GM18909 (cell line): ENCODE measurements at regions not wholly inside any gene's neighbourhood (a gene's known extent, or its start where the extent isn't known, plus 50 kb on each side); places are given as distances from the start of the nearest gene placed in this dataset.
A peak's percentile ranks its signal among the peaks of the same experiment; 100 is the strongest.

Experiments
- ATAC-seq: cut with Tn5 transposase; IDR thresholded peaks from one replicate; pipeline ENCODE4 v1.9.1; 2021; ENCODE audit warnings: mild to moderate bottlenecking; ENCODE audit not compliant: unreplicated experiment, poor library complexity

DNA sequence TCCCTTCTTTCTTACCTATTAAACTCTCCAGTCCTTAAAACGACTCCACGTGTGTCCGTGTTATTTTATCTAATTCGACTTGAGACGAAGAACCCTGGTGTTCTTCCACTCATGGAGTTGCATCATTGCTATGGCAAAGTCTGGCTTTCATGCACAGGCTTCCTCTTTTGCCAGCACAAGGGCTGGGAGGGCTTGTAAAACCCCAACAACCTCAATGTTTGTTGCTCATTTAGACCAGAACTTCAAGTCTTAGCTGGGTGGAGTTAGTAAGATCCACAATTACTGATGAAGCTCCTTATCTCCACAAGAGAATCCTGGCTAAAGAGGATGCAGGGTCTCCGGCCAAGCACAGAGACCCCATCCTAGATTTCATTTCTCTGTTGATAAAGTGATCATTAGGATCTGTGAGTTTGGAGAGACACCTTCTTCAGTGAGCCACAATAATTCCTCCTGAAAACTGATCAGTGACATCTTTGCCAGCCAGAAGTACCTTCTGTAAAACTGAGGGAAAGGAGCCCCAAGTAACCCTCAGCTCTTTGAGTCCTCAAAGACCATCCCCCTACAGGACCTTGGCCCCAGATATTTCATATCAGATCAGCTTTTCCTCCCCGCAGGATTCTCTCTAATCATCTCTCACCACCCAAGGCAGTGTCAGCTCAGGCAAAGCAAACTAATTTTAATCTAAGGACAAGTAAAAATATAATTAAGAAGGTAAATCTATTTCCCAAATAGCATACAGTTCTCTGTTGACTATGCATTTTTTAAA lies 514.6 kb downstream of the FUT8 start:
- no peak for ATAC-seq

DNA sequence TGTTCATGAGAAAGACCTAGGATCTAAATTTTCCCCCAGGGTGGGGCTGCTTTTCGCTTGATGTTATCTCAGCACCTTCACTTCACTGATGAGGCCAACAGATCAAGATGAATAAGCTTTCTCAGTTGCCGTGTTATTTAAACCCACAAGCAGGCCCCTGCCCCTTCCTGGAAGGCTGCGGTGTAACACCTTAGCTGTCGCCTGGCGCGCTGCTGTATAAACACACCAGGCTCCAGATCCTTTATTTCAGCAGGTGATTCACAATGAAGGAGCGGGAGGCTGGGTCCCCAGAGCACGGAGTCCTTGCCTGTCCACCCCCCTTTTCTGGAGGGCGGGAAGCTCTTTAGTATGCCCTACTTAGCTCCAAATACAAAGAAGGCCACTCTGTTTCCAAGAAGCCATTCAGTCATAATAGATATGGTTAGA lies 515.4 kb downstream of the FUT8 start:
- no peak for ATAC-seq

DNA sequence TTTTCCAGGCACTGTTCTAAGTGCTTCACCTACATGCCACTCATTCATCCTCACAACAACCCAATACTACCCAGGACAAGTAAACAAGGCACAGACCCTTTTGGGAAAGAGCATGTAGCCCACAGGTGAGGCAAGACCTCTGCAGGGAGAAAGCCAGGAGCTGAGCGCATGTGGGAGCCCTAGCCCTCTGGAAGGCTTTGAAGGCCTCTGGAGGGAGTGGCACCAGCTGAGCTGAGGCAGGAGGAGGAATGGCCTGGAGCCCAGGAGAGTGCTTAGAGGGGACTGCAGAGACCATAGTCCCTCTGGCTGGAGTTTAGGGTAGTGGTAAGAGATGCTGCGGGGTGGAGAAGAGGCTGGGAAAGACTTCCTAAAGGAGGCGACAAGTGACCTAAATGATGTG lies 516.5 kb downstream of the FUT8 start:
- ATAC-seq: no peak

DNA sequence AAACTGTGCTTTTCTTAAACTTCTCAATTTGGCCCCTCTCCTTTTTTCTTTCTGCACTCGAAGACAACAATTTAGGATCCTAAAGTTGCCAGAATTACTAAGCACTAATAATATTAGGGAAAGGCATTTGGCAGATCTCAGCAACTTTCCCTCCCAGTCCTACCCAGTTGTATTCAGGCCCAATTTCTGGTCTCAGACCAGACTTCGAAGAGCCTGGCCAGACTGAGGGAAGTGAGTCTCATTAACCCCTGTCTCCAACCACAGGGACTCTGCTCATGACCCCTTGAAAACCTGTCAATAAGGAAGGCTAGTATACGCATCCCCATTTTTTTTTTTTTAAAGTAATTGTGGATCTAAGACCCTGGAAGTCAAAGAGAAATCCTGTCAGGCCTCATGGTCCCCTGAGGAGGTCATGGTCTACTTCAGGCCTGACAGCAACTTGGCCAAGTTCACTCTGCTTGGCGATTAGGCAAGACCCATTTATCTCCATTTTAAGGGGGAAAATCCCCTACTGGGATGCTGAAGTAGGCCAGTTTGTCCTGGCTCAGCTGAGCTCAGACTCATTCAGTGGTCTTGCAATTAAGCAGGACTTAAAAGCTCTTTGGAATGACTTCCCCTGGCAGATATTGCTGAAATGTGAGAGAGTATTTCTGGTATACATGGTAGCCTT lies 521.0 kb downstream of the FUT8 start:
- ATAC-seq: no peak

DNA sequence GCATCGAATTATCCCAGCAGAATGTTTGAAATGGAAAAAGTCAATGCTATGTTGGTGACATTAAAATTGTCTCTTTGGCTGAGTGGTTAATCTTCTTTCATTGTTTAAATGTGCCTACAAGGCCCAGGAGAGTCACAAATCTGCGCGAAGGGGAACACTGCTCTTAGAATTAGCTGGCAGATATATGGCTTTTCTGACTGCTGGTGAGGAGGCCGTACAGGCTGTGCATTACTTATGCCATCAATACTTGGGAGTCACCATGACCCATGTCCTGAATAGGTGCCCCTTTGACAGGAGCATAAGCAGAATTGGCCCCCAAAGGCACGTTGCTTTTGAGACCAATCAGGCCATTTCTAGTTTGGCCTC lies 521.5 kb downstream of the FUT8 start:
- no peak for ATAC-seq

DNA sequence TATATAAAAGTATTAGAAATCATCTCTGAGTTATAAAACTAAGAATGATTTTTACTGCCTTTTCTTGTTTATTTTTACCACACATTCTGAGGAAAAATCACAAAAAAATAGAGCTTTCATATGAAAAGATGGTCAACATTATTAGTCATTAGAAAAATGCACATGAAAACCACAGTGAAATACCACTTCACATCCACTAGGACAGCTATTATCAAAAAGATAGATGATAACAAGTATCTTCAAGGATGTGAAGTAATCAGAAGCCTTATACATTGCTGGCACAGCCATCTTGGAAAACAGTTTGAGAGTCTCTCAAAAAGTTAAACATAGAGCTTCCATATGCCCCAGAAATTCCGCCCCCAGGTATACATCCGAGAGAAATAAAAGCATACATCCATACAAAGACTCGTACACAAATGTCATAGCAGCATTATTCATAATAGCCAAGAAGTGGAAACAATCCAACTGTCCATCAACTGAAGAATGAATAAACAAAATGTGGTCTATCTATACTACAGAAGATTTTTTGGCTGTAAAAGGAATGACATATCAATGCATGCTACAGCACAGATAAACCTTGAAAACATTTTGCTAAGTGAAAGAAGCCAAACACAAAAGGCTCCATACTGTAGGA lies 523.9 kb downstream of the FUT8 start:
- no peak for ATAC-seq

DNA sequence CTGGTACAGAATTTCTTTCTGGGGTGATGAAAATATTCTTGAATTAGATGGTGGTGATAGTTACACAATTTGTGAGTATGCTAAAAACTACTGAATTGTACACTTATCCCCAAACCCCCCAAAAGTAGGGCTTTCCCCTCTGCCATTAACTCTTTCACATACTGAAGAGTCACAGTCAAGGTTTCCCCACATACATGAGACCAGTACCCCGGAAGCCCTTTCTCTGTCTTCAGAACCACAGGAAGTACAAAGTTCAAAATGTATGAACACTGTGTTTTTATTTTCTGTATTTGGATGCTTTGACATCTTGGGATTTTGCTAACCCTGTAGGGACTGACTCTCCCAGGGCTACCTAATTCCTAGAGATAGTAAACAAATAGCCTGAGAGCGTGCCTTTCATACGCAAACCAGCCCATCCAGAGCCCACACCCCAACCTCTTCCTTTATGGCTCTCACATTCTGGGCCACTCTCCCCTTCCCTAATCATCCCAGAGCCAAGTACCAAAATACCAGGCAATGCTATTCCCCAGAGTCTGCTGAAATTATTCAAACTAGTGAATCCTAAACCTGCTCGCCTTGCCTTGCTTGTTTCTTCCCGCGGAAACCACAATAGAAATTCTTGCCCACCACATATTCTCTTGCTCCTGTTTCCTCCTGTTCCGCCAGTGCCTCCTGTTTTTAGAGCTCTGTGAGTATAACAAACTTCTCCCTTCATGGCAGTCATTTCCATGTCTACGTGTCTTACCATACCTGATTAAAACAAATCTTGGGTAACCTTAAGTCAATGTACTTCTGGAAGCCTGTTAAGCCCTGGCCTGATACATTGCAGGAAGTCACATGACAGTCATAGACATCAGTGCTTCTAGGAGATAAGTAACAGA lies 524.8 kb downstream of the FUT8 start:
- ATAC-seq: no peak

DNA sequence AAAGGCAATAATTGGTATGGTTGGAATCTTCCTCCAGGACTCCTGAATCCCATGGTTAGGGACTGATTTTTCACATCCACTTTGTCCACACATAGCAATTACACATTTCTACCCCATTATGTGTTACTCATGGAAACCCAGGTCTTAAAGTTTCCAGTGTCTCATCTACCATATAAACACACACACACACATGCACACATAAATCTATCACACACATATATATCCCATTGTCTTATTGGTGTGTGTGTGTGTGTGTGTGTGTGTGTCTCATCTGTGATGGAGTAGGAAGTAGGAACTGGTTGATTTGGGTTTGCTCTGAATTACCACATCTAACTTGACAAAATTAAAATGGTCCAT lies 525.4 kb downstream of the FUT8 start:
- no peak for ATAC-seq

DNA sequence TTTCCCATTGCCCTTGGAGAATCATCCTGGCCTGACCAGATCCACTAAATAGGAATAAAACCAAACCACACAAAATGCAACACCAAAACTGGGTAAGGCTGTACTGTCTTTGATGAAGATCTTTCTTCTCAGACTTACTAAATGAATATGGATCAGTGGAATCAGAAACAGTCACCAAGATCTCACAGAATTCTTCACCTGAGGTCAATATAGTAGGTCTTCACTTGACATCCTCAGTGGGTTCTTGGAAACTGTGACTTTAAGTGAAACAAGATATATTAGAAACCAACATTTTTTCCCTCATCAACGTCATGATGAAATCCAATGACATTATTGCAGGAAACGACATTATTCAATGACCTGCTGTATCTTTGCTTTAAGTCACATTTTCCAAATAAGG lies 526.2 kb downstream of the FUT8 start:
- ATAC-seq: no peak

DNA sequence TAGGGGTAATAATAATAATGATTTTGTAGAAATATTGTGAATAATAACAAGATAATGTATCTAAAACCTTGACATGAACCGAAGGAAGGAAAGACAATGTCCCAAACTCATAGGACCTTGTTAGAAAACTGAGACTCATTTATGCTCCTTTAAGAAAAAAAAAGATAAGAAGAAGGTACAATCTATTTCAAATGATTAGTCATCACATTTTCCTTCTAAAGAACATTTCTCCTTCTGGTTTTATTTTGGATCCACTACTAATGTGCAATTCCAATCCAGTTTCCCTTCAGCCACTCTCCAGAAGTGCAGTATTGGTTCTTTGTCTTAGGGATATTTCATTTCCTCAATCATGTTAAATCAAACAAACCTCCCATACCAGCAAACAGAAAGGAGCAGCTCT lies 526.7 kb downstream of the FUT8 start:
- ATAC-seq: no peak

DNA sequence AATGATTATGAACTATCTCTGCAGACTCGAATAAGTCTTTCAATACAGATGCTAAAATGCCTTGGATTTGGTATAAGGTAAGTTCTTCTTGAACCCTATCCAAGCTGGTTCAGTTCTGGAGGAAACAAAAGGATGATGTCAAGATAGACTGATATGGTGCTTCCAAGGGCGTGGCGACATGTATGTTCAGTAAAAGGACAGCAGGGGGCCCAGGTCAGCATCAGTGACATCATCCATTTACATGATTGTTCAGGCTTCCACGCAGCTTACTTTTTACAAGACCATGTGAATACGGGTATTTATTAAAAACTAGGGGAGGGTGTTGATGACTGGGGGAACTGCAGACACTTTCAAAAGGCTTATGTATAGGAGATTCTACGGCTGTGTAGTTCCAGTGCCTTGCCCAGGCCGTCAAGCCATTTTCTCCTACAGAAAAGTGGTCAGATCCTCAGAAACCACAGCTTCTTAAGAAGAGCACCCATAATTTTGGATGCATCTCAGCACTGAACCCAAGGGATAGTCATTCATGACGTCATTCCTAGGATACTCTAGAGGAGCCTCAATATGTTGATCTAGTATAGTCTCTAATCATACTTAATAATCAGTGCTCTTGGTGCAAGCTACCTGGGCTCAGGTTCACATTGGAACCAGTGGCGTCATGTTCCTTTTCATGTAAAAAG lies 527.7 kb downstream of the FUT8 start:
- no peak for ATAC-seq

DNA sequence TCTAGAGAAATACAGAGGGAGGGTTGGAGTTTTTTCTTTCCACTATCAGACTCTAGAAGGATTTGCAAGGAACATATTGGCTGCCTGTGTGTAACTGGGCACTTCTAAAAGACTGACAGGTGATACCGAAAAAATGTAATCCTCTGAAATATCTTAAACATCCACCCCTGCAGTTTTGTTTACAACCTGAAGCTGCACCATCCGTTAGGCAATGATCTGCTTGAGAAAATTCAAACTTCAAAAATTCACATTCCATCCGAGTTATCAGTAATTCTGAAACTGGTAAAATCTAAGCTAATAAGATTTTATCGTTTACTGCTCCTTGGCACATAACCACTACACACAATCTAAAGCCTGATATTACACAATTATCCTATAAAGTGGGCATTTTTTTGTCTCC lies 528.6 kb downstream of the FUT8 start:
- ATAC-seq: no peak

DNA sequence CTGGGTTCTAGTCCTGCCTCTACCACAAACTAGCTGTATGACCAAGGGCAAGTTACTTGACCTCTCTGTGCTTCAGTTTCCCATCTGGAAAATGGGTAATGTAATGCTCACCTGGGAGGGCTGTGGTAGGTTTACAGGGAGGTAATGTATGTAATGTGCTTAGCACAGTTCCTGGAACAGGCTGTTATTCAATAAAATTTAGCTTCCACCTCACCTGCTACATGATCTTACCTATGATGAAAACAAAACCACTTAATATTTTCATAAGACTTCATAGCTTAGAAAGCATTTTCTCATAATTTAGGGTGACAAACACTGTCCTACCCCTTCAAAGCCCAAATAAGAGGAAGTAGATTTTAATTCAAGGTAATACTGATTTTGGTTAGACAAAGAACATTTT lies 530.6 kb downstream of the FUT8 start:
- no peak for ATAC-seq

DNA sequence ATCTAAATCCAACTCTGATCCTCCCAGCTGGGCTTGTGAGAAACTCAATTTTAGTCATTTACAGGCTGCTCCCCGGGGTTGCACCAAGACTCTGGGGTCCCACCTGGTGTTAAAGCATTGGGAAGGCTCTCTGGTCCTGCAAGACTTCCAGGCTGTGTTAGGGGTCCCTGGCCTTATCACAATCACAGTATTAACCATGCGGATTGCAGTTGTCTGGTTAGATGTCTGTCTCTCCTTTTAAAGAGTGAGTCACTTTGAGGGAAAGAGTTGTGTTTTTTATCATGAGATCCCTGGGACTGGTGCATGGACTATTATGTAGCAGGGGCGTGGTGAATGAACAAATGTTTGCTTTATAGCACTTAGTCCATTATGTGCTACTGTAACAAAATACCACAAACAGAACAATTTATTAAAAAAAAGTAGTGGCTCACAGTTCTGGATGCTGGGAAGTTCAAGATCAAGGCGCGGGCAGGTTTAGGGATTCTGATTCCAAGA lies 531.4 kb downstream of the FUT8 start:
- ATAC-seq: no peak

DNA sequence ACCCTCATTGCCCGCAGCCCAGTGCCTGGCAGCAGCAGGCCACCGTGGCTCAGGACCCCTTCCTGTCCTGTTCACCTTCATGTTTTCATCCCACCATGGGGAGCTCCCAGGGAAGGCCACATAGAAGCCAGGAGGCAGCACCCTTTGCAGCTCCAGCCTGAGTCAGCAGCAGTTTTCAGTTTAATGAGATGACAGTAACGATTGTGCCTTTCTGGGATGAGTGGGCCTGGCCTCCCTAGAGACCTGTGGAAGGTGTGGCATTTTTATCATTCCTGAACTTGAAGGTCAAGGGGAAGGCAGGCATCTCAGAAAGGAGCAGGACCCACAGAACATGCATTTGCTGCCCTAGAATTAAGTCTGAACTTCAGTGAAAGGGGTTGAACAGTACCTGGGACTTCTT lies 532.8 kb downstream of the FUT8 start:
- ATAC-seq: no peak

DNA sequence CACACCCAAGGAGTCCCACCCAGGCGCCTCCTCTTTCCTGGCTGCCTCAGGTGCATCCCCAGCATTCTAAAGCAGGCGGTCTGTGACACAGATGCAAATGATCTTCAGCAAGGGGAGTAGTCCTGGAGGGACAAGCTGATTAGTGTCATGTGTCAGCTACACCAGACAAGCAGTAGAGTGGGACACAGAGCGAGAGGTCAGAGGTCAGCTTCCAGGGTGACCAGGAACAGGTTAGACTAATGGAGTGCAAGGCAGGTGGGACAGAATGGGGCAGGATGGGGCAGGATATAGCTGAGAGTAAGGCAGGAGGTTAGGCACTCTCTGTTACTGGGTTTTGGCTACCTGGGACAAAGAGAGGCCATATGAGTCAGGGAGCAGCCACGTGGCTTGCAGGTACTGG lies 534.0 kb downstream of the FUT8 start:
- no peak for ATAC-seq

DNA sequence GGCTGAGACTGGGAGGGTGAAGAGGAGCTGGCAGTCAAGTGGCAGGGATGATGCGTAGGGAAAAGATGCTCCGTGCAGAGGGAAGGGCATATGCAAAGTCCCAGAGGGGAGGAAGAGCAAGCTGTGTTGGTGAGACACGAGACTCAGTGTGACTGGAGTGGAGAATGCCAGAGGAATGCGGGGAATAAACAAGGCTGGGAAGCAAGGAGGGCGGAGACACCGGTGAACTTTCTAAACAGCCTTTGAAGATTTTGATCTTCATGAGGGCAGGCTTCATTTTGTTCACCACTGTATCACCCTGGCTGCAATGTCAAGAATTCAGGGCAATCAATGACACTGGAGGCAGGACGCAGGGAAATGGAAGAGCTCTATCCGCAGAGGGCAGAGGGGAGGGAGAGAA lies 535.8 kb downstream of the FUT8 start:
- no peak for ATAC-seq

DNA sequence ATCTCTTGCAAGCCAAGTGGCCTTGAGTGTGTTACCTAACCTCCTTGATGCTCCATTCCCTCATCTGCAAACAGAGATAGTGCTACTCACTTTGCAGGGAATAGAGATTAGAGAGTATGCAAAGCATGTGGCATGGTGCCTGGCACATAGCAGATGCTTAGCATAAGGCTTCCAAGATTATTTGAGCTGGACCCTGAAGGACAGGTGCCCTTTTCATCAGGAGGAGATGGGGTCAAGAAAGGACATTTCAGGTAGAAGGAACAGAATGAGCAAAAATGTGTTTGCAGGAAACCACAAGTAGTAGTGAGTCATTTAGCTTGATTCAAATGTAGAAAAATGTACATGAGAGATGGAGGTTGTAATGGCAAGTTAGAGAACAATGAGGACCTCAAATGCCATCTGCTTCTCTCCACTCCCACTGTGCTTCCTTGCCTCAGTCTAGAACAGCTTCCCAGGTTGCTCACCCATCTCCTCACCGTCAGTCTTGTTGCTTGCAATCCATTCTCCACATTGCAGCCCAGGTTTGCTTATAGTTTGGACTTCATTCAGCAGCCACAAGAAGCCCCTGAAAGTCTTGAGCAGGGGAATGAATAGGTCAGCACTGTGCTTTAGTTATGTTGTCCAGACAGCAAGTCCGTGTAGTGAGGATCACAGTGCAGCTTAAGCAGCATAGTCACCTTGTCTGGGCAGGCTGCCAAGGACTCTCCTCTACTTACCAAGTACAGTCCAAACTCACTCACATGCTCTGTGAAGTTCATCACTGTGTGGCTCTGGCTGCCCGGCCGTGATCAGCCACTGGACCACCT lies 536.3 kb upstream of the CCDC196 start:
- peak; percentile 68 for ATAC-seq

DNA sequence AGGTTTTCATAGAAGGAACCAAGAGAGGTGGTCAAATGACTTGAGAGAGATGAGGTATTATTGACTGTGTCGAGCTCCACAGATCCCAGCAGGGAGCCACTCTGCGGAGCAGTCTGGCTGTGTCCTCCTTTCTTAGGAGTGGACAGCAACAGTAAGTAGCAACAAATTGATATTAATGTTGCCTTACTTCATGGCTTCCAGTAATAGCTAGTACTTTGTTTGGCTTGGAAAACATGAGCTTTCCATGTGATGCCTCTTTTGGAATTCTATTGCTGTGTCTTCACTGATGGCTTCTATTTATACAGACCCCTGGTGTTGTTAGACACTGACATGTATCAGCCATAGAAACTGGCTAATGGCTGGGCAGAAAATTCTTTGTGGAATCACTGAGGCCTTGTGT lies 531.2 kb upstream of the CCDC196 start:
- ATAC-seq: no peak
